ENCODE measurements at regions not wholly inside any gene's neighbourhood (a gene's known extent, or its start where the extent isn't known, plus 50 kb on each side); places are given as distances from the start of the nearest gene placed in this dataset.

GRCh38 chr13:95477187-95477586 is 75.3 kb upstream of the CLDN10 start:
- H3K9me3 ChIP-seq (ENCODE audit: control insufficient read depth, low read length), result no peaks in the 10 kb centered on the region
- intact Hi-C loops (cut with DNase I), result loop anchor here in 1 of 4 donors (10.0 kb wide), 1 partner anchor 292 kb away; no protein-coding TSS in a partner anchor
- H3K27me3 ChIP-seq (ENCODE audit: control insufficient read depth, insufficient read depth), result no peaks in the 10 kb centered on the region
- no peak overlapping the region for H3K4me3 ChIP-seq (ENCODE audit: low read length)
- H3K4me1 ChIP-seq (ENCODE audit: control insufficient read depth, insufficient read depth, low read length), result no peaks in the 10 kb centered on the region
- no peak for ATAC-seq
- no peak for DNase-seq
- H3K27ac ChIP-seq (ENCODE audit: low read length), result no peak overlapping the region
- WGBS, result 71% methylated on average over 6 of the region's 6 CpGs

GRCh38 chr13:95479731-95480130 is 72.8 kb upstream of the CLDN10 start:
- no peak for ATAC-seq

GRCh38 chr13:95480131-95480545 is 72.4 kb upstream of the CLDN10 start:
- no peak overlapping the region for H3K27ac ChIP-seq (ENCODE audit: low read length)
- H3K27me3 ChIP-seq (ENCODE audit: control insufficient read depth, insufficient read depth), result no peaks in the 10 kb centered on the region
- ATAC-seq, result peak; percentile 47 to 60
- no peaks in the 10 kb centered on the region for H3K9me3 ChIP-seq (ENCODE audit: control insufficient read depth, low read length)
- H3K4me1 ChIP-seq (ENCODE audit: control insufficient read depth, insufficient read depth, low read length), result peaks cover 4% of the 10 kb centered on the region
- H3K4me3 ChIP-seq (ENCODE audit: low read length), result no peak overlapping the region
- intact Hi-C loops (cut with DNase I), result no loop called here
- DNase-seq, result peak; percentile 33 to 74 (median 64)
- 46% methylated on average over 7 of the region's 7 CpGs for WGBS

More at GRCh38 chr13:95479731-95480130, 72.8 kb upstream of the CLDN10 start:
- intact Hi-C loops (cut with DNase I), result loop anchor here in 1 of 4 donors (10.0 kb wide), 1 partner anchor 295 kb away; no protein-coding TSS in a partner anchor
- Histone ChIP-seq H3K4me1 (ENCODE audit: control insufficient read depth, insufficient read depth, low read length) (no peaks in the 10 kb centered on the region), H3K27me3 (ENCODE audit: control insufficient read depth, insufficient read depth) (no peaks in the 10 kb centered on the region), H3K9me3 (ENCODE audit: control insufficient read depth, low read length) (no peaks in the 10 kb centered on the region), H3K27ac (ENCODE audit: low read length) (no peak overlapping the region), H3K4me3 (ENCODE audit: low read length) (no peak overlapping the region)
- 70% methylated on average over 2 of the region's 2 CpGs for WGBS
- DNase-seq, result no peak

GRCh38 chr13:95480791-95481780 is 71.4 kb upstream of the CLDN10 start:
- no peak overlapping the region for H3K27ac ChIP-seq (ENCODE audit: low read length)
- H3K4me3 ChIP-seq (ENCODE audit: low read length), result no peak overlapping the region
- ATAC-seq (no peak), DNase-seq (no peak)
- intact Hi-C loops (cut with DNase I), result no loop called here
- WGBS, result 54% methylated on average over 7 of the region's 7 CpGs
- no peaks in the 10 kb centered on the region for H3K27me3 ChIP-seq (ENCODE audit: control insufficient read depth, insufficient read depth)
- no peaks in the 10 kb centered on the region for H3K9me3 ChIP-seq (ENCODE audit: control insufficient read depth, low read length)
- peaks cover 4% of the 10 kb centered on the region for H3K4me1 ChIP-seq (ENCODE audit: control insufficient read depth, insufficient read depth, low read length)

- no peaks in the 10 kb centered on the region for H3K27me3 ChIP-seq (ENCODE audit: control insufficient read depth, insufficient read depth)
- no peak overlapping the region for H3K4me3 ChIP-seq (ENCODE audit: low read length)
- intact Hi-C loops (cut with DNase I), result no loop called here
- peaks cover 4% of the 10 kb centered on the region for H3K4me1 ChIP-seq (ENCODE audit: control insufficient read depth, insufficient read depth, low read length)
- WGBS, result 68% methylated on average over 1 of the region's 1 CpG
- ATAC-seq (no peak), DNase-seq (no peak)
- H3K27ac ChIP-seq (ENCODE audit: low read length), result no peak overlapping the region
- no peaks in the 10 kb centered on the region for H3K9me3 ChIP-seq (ENCODE audit: control insufficient read depth, low read length)
These were observed 68.5 kb upstream of the CLDN10 start for GRCh38 chr13:95484052-95484451.

DNA sequence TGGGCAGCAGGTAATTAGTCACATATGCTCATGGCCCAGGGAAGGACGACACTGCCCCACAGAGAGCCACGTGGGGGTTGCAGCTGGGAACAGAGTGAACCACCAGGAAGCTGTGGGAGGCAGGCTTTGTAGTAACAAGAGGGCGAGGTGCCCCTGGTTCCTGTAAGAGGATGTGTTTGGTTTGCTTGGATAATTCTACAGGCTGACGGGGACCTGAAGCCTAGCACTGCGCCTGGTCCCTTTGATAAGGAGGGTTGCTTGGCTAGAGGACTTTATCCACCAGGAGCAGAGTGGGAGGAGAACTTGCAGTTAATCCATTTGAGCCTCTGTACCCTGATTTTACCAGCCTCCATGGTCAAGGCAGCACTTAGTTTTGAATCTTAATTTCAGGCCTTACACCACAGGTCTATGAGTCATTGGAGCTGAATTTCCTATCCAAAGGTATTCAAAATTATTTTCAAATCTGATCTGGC is 67.4 kb upstream of the CLDN10 start:
- Histone ChIP-seq H3K9me3 (ENCODE audit: control insufficient read depth, low read length) (no peaks in the 10 kb centered on the region), H3K27me3 (ENCODE audit: control insufficient read depth, insufficient read depth) (no peaks in the 10 kb centered on the region), H3K4me3 (ENCODE audit: low read length) (no peak overlapping the region), H3K27ac (ENCODE audit: low read length) (peak overlapping the region; percentile 36), H3K4me1 (ENCODE audit: control insufficient read depth, insufficient read depth, low read length) (peaks cover 4% of the 10 kb centered on the region)
- 71% methylated on average over 5 of the region's 5 CpGs for WGBS
- intact Hi-C loops (cut with DNase I), result no loop called here
- DNase-seq (no peak), ATAC-seq (peak; percentile 70 to 76)

- Histone ChIP-seq H3K27me3 (ENCODE audit: control insufficient read depth, insufficient read depth) (no peaks in the 10 kb centered on the region), H3K4me3 (ENCODE audit: low read length) (no peak overlapping the region), H3K4me1 (ENCODE audit: control insufficient read depth, insufficient read depth, low read length) (peaks cover 4% of the 10 kb centered on the region), H3K9me3 (ENCODE audit: control insufficient read depth, low read length) (no peaks in the 10 kb centered on the region), H3K27ac (ENCODE audit: low read length) (no peak overlapping the region)
- DNase-seq (peak in 1 of 3 donors; percentile 61), ATAC-seq (peak; percentile 89 to 91)
- intact Hi-C loops (cut with DNase I), result no loop called here
- 41% methylated on average over 3 of the region's 3 CpGs for WGBS
These were observed 66.9 kb upstream of the CLDN10 start for GRCh38 chr13:95485518-95486144.

- intact Hi-C loops (cut with DNase I), result no loop called here
- no peak overlapping the region for H3K4me3 ChIP-seq (ENCODE audit: low read length)
- H3K27ac ChIP-seq (ENCODE audit: low read length), result no peak overlapping the region
- DNase-seq (no peak), ATAC-seq (no peak)
- no peaks in the 10 kb centered on the region for H3K4me1 ChIP-seq (ENCODE audit: control insufficient read depth, insufficient read depth, low read length)
- H3K9me3 ChIP-seq (ENCODE audit: control insufficient read depth, low read length), result no peaks in the 10 kb centered on the region
- H3K27me3 ChIP-seq (ENCODE audit: control insufficient read depth, insufficient read depth), result no peaks in the 10 kb centered on the region
- WGBS, result 71% methylated on average over 8 of the region's 8 CpGs
These were observed 60.3 kb upstream of the CLDN10 start for GRCh38 chr13:95492044-95492801.

DNA sequence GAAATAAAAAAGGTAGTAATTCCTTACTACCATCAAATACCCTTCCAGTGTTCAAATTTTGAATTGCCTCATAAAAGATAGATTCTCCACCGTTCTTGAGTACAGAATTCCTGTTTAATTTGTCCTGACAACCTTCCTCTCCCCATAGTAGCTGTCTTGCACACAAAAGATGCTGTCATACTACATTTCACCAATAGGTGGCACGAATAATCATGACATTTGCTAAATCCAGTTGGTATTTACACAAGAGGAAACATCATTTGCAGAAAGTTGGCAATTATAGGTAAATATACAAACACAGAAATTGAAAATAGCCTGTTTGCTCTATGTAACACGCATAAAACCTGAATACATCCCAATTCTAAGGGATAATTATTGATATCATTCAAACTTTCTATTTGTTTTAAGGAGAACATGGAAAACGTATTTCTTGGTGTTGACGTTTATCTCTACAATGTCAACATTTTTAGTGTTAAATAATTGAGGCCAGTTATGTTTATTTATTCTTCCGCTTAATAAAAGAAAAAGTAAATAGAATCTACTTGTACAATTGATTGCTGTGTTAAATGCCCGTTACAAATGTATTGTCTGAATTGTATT is 58.3 kb upstream of the CLDN10 start:
- no peak overlapping the region for H3K4me3 ChIP-seq (ENCODE audit: low read length)
- no peaks in the 10 kb centered on the region for H3K9me3 ChIP-seq (ENCODE audit: control insufficient read depth, low read length)
- ATAC-seq (no peak), DNase-seq (no peak)
- H3K27me3 ChIP-seq (ENCODE audit: control insufficient read depth, insufficient read depth), result no peaks in the 10 kb centered on the region
- H3K27ac ChIP-seq (ENCODE audit: low read length), result no peak overlapping the region
- H3K4me1 ChIP-seq (ENCODE audit: control insufficient read depth, insufficient read depth, low read length), result no peaks in the 10 kb centered on the region
- 49% methylated on average over 7 of the region's 7 CpGs for WGBS
- intact Hi-C loops (cut with DNase I), result no loop called here

DNA sequence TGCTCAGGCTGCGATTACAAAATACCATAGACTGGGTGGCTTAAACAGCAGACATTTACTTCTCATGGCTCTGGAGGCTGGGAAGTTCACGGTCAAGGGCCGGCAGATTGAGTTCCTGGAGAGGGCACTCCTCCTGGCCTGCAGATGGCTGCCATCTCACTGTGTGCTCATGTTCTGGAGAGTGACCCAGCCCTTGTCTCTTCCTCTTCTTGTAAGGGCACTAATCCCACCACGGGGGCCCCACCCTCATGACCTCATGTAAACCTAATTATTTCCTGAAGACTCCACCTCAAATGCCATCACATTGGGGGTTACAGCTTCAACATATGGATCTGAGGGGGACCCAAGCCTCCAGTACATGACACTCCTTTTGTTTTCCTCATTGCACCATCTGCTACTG is 56.0 kb upstream of the CLDN10 start:
- ATAC-seq (no peak), DNase-seq (no peak)

More for the DNA sequence above, 56.0 kb upstream of the CLDN10 start:
- H3K4me1 ChIP-seq (ENCODE audit: control insufficient read depth, insufficient read depth, low read length), result no peaks in the 10 kb centered on the region
- WGBS, result 99% methylated on average over 4 of the region's 4 CpGs
- no peaks in the 10 kb centered on the region for H3K27me3 ChIP-seq (ENCODE audit: control insufficient read depth, insufficient read depth)
- H3K27ac ChIP-seq (ENCODE audit: low read length), result no peak overlapping the region
- no peak overlapping the region for H3K4me3 ChIP-seq (ENCODE audit: low read length)
- intact Hi-C loops (cut with DNase I), result no loop called here
- no peaks in the 10 kb centered on the region for H3K9me3 ChIP-seq (ENCODE audit: control insufficient read depth, low read length)
